ENCODE measurements at regions not wholly inside any gene's neighbourhood (a gene's known extent, or its start where the extent isn't known, plus 50 kb on each side); places are given as distances from the start of the nearest gene placed in this dataset.
"Not testable (repeated sequence)": the region's sequence is repeated elsewhere in the genome, so short reads cannot be mapped to it uniquely, and the experiment has no call there.

- no peak overlapping the region for H3K4me3 ChIP-seq
- DNase-seq: no peak
- TF ChIP-seq CTCF (IDR thresholded peaks at IDR 0.05): no peak
- H3K9me3 ChIP-seq: peaks cover 0 to 20% (median 14%) of the 10 kb centered on the region in 3 donors
- H3K27ac ChIP-seq: no peak overlapping the region
- H3K36me3 ChIP-seq: no peaks in the 10 kb centered on the region
- H3K27me3 ChIP-seq: no peaks in the 10 kb centered on the region
- intact Hi-C loops (cut with DNase I; ENCODE audit: low total_unique reads): no loop called here
- no peaks in the 10 kb centered on the region for H3K4me1 ChIP-seq
Measured at GRCh38 chr20:43334080-43334479, 123.6 kb upstream of the SRSF6 start.

DNA sequence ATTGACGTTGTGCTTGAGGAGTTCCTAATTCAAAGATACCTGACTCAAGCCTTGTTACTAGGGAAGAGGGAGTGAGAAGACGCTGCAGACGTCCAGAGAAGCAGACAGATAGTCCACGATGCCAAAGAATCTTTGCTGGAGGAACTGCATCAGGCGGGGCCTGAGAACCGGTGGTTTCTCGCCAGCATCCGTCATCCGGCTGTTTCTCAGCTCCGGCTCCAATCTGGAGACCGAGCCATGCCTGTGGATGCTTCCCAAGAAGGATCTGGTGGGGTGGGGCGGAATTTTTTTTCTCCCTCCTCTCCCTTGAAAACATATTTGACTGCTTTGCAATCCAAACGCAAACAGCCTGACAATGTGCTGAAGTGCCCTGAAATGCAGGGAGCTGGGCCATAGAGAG, 125.8 kb upstream of the SRSF6 start:
- no peak for DNase-seq
- Histone ChIP-seq H3K9me3 (peaks cover 0 to 20% (median 14%) of the 10 kb centered on the region in 3 donors), H3K27me3 (no peaks in the 10 kb centered on the region), H3K4me3 (no peak overlapping the region), H3K27ac (no peak overlapping the region), H3K36me3 (no peaks in the 10 kb centered on the region), H3K4me1 (no peaks in the 10 kb centered on the region)
- intact Hi-C loops (cut with DNase I; ENCODE audit: low total_unique reads): no loop called here
- no peak for TF ChIP-seq CTCF (IDR thresholded peaks at IDR 0.05)

DNA sequence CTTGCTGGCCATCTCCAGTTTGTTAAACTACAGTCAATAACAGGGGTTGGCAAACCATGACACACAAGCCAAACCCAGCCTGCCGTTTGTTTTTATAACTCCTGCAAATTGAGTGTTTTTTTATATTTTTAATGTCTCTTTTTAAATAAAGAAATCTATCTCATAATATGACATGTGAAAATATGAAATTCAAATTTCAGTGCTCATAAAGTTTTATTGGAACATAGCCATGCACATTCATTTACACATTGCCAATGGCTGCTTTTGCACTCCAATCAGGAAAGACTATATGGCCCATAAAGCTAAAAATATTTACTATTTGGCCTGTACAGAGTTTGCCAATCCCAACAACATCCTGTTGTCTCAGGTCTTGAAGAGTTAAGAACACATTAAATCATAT, 129.0 kb upstream of the SRSF6 start:
- no peak for DNase-seq
- no peak for TF ChIP-seq CTCF (IDR thresholded peaks at IDR 0.05)

DNA sequence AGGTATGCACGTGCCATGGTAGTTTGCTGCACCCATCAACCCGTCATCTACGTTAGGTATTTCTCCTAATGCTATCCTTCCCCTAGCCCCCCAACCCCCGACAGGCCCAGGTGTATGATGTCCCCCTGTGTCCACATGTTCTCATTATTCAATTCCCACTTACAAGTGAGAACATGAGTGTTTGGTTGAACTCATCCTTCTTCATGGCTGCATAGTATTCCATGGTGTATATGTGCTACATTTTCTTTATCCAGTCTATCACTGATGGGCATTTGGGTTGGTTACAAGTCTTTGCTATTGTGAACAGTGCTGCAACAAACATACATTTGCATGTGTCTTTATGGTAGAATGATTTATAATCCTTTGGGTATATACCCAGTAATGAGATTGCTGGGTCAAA, 130.5 kb upstream of the SRSF6 start:
- DNase-seq; H3K36me3 ChIP-seq; intact Hi-C loops (cut with DNase I; ENCODE audit: low total_unique reads); H3K27ac ChIP-seq; H3K9me3 ChIP-seq; H3K27me3 ChIP-seq; H3K4me3 ChIP-seq; H3K4me1 ChIP-seq: not testable (repeated sequence)

More for the DNA sequence above, 129.0 kb upstream of the SRSF6 start:
- Histone ChIP-seq H3K4me3 (no peak overlapping the region), H3K27ac (no peak overlapping the region), H3K9me3 (peaks cover 0 to under 1% (median under 1%) of the 10 kb centered on the region in 3 donors), H3K27me3 (no peaks in the 10 kb centered on the region), H3K36me3 (no peaks in the 10 kb centered on the region), H3K4me1 (no peaks in the 10 kb centered on the region)
- intact Hi-C loops (cut with DNase I; ENCODE audit: low total_unique reads): no loop called here

DNA sequence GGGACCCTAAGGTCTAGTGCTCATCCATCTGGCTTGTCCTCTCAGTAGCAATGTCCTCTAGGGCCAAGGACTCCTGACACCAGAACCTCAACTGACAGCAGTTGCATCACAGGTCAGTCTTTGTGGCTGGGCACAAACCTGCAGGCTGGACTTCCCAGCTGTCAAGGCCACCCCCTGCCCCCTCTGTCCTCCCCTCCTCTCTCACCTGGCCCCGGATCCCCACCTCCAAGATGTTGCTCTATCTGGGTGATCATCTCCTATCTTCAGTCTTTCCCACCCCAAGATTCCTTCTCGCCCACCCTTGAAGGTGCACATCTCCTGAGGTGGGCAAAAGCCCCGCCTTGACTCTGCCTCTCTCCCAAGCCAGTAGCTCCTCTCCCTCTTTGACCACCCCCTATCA, 131.8 kb upstream of the SRSF6 start:
- H3K4me1 ChIP-seq: no peaks in the 10 kb centered on the region
- DNase-seq: no peak
- peaks cover 0 to 7% of the 10 kb centered on the region in 2 donors for H3K27me3 ChIP-seq
- no peaks in the 10 kb centered on the region for H3K36me3 ChIP-seq
- intact Hi-C loops (cut with DNase I; ENCODE audit: low total_unique reads): no loop called here
- no peak for TF ChIP-seq CTCF (IDR thresholded peaks at IDR 0.05)
- no peak overlapping the region for H3K4me3 ChIP-seq
- no peak overlapping the region for H3K27ac ChIP-seq
- H3K9me3 ChIP-seq: no peaks in the 10 kb centered on the region

- TF ChIP-seq CTCF (IDR thresholded peaks at IDR 0.05): no peak
- H3K9me3 ChIP-seq: no peaks in the 10 kb centered on the region
Measured at GRCh38 chr20:43323592-43323991, 133.9 kb upstream of the PTPRT start.

More at GRCh38 chr20:43323592-43323991, 133.9 kb upstream of the PTPRT start:
- no peaks in the 10 kb centered on the region for H3K36me3 ChIP-seq
- intact Hi-C loops (cut with DNase I; ENCODE audit: low total_unique reads): no loop called here
- H3K4me1 ChIP-seq: no peaks in the 10 kb centered on the region
- no peak for DNase-seq
- peaks cover 0 to 7% of the 10 kb centered on the region in 2 donors for H3K27me3 ChIP-seq
- H3K4me3 ChIP-seq: no peak overlapping the region
- H3K27ac ChIP-seq: no peak overlapping the region
